Gastrocnemius medialis (tissue), 4 donors: ENCODE measurements at regions not wholly inside any gene's neighbourhood (a gene's known extent, or its start where the extent isn't known, plus 50 kb on each side); places are given as distances from the start of the nearest gene placed in this dataset.
"Not testable (repeated sequence)": the region's sequence is repeated elsewhere in the genome, so short reads cannot be mapped to it uniquely, and the experiment has no call there.

ENCODE experiments used
- POLR2A ChIP-seq, 2 donors: fragments of 450-650 bp; IDR thresholded peaks; one replicate each; pipeline ENCODE4 v1.6.1; 2017; ENCODE audit warnings: antibody characterized with exemption in 2 of 2, mild to moderate bottlenecking in 2 of 2, moderate library complexity in 2 of 2
- TF ChIP-seq, protein P1 (sequence below), 5 experiments: fragments of 450-650 bp in 3 of 5; fragments of 200-600 bp in 2 of 5; sonication (generic) in 2 of 5; IDR thresholded peaks in 4 of 5; conservative IDR thresholded peaks in 1 of 5; 1 replicate in 4 of 5; 2 replicates in 1 of 5; pipeline ENCODE4 v1.5.1; 2016 to 2019; ENCODE audit warnings: antibody characterized with exemption in 5 of 5, mild to moderate bottlenecking in 3 of 5, moderate library complexity in 3 of 5

DNA sequence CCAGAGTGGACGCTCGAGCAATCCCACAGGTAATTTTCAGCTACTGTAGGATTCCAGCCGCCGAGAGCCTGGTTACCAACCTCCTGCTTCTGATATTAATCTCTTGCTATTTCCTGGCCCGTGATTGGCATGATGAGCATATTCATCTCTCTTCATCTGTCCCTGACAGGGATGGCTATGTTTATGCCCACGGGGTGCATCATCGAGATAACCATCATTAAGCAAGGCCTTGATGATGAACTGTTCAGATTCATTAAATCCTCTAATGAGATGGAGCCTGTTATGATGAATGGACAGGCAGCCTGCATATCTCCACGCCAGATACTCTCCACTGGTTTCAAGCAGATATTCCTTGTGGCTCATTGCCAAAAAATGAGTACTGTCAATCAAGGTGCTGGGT, 227.3 kb downstream of the ZNF37A start:
- TF ChIP-seq, protein P1, sequence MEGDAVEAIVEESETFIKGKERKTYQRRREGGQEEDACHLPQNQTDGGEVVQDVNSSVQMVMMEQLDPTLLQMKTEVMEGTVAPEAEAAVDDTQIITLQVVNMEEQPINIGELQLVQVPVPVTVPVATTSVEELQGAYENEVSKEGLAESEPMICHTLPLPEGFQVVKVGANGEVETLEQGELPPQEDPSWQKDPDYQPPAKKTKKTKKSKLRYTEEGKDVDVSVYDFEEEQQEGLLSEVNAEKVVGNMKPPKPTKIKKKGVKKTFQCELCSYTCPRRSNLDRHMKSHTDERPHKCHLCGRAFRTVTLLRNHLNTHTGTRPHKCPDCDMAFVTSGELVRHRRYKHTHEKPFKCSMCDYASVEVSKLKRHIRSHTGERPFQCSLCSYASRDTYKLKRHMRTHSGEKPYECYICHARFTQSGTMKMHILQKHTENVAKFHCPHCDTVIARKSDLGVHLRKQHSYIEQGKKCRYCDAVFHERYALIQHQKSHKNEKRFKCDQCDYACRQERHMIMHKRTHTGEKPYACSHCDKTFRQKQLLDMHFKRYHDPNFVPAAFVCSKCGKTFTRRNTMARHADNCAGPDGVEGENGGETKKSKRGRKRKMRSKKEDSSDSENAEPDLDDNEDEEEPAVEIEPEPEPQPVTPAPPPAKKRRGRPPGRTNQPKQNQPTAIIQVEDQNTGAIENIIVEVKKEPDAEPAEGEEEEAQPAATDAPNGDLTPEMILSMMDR (IDR thresholded peaks at IDR 0.05 in 4 of 5, conservative IDR thresholded peaks at IDR 0.05 in 1 of 5) = not testable (repeated sequence)
- not testable (repeated sequence) for TF ChIP-seq POLR2A (IDR thresholded peaks at IDR 0.05)
